ENCODE measurements at regions not wholly inside any gene's neighbourhood (a gene's known extent, or its start where the extent isn't known, plus 50 kb on each side); places are given as distances from the start of the nearest gene placed in this dataset.
"Not testable (repeated sequence)": the region's sequence is repeated elsewhere in the genome, so short reads cannot be mapped to it uniquely, and the experiment has no call there.

DNA sequence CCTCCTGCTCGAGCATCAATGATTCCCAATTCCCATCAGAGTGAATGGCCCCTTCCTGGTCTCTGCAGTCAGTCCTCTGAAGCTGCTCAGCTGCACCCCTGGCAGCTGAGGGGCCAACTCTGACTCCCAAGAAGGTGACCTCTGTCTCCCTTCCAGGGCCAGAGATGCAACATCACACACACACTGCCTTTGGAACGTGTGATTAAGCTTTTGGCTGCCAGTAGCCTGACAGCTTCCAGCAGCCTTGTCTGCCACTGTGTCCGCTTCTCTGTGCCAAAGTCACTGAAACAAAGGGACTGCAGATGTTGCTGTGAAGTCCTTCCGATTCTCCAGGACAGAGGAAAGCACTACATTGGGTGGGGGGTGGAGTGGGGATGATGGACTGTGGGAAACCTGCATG, 254.1 kb downstream of the CEP170 start:
- DNase-seq, result peak; percentile 22 to 62 (median 57)
- H3K27ac ChIP-seq (ENCODE audit: low read length), result not testable (repeated sequence)

DNA sequence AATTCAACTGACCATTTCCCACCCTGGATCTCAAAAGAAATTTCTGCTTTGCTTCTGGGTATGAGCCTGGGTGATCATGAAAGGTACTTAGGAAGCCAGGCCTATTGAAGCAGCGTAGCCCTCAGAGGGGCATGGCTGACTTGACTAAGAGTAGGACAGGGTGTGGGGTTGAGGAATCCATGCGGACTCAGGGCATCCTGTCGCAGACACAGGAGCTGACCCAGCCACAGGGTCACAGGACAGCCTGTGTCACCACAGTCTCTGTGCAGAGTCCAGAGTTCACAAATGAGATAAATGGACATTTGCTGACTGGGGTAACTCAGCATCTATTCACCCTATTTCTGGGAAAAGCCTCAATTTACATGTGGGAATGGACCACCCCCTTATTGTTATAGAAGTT, 262.3 kb downstream of the CEP170 start:
- H3K9me3 ChIP-seq (ENCODE audit: control insufficient read depth, low read length); ATAC-seq; H3K27me3 ChIP-seq (ENCODE audit: control insufficient read depth, insufficient read depth); intact Hi-C loops (cut with DNase I); H3K4me1 ChIP-seq (ENCODE audit: control insufficient read depth, insufficient read depth, low read length); H3K4me3 ChIP-seq (ENCODE audit: low read length); H3K27ac ChIP-seq (ENCODE audit: low read length); DNase-seq: not testable (repeated sequence)
- WGBS, result 76% methylated on average over 3 of the region's 3 CpGs

More for the DNA sequence above, 254.1 kb downstream of the CEP170 start:
- H3K4me3 ChIP-seq (ENCODE audit: low read length); H3K9me3 ChIP-seq (ENCODE audit: control insufficient read depth, low read length); ATAC-seq; H3K27me3 ChIP-seq (ENCODE audit: control insufficient read depth, insufficient read depth); intact Hi-C loops (cut with DNase I); H3K4me1 ChIP-seq (ENCODE audit: control insufficient read depth, insufficient read depth, low read length): not testable (repeated sequence)
- 16% methylated on average over 4 of the region's 4 CpGs for WGBS

DNA sequence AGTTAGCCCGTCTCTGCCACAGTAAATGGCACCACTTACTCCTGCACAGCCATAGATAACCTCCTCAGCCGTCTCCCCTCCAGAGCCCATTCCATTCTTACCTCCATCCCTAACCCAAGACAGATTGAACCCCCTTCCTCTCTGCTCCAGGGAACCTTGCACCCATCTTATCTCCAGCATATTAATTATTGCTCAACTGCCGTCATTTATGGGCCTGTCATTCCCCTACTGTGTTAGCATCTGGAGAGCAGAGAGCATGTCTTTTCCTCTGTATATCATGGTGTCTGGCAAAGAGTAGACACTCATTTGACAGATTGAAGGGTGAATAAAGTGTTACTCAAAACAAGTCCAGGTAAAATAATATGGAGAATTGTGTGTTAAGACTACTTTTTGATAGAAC, 270.0 kb downstream of the CEP170 start:
- H3K4me1 ChIP-seq (ENCODE audit: control insufficient read depth, insufficient read depth, low read length); H3K9me3 ChIP-seq (ENCODE audit: control insufficient read depth, low read length); H3K4me3 ChIP-seq (ENCODE audit: low read length); DNase-seq; ATAC-seq; intact Hi-C loops (cut with DNase I); H3K27ac ChIP-seq (ENCODE audit: low read length); H3K27me3 ChIP-seq (ENCODE audit: control insufficient read depth, insufficient read depth): not testable (repeated sequence)
- 82% methylated on average over 3 of the region's 3 CpGs for WGBS

DNA sequence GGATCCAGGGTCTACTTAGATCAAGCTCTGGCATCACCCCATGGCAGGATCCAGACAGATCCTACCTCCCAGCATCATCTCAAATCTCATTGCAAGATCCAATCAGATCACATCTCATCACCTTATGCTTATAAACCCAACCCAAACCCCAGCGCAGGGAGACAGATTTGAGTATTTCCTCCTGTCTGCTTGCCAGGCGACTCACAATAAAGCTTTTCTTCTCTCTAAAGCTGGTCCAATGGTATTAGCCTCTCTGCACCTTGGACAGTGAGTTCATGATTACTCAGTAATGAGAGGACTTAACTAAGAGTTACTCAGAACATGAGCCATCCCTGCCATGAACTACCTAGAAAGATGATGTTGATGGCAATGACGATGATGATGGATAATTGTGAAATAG, 281.7 kb downstream of the CEP170 start:
- 88% methylated on average over 3 of the region's 3 CpGs for WGBS
- H3K9me3 ChIP-seq (ENCODE audit: control insufficient read depth, low read length); intact Hi-C loops (cut with DNase I); H3K27me3 ChIP-seq (ENCODE audit: control insufficient read depth, insufficient read depth); ATAC-seq; DNase-seq; H3K4me1 ChIP-seq (ENCODE audit: control insufficient read depth, insufficient read depth, low read length); H3K27ac ChIP-seq (ENCODE audit: low read length); H3K4me3 ChIP-seq (ENCODE audit: low read length): not testable (repeated sequence)

DNA sequence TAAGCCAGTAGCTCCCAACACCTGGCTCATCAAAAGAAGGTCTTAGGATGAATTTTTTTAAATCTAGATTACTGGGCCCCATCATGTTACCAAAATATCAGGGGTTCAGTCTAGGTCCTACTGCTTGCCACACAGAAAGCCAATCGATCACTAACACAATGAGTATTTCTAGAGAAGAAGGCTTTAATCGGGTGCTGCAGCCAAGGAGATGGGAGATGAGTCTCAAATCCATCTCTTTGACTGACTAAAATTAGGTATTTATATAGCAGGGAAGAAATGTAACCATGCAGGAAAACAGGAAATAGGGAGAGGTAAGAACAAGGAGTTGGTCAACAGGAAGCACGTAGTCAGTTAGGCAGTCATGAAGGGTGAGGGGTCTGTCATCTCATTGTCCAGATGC, 288.2 kb downstream of the CEP170 start:
- no peak overlapping the region for H3K27ac ChIP-seq (ENCODE audit: low read length)
- no peaks in the 10 kb centered on the region for H3K9me3 ChIP-seq (ENCODE audit: control insufficient read depth, low read length)
- H3K4me1 ChIP-seq (ENCODE audit: control insufficient read depth, insufficient read depth, low read length), result no peaks in the 10 kb centered on the region
- no peak overlapping the region for H3K4me3 ChIP-seq (ENCODE audit: low read length)
- 87% methylated on average over 3 of the region's 3 CpGs for WGBS
- intact Hi-C loops (cut with DNase I), result no loop called here
- no peak for DNase-seq
- no peak for ATAC-seq
- H3K27me3 ChIP-seq (ENCODE audit: control insufficient read depth, insufficient read depth), result no peaks in the 10 kb centered on the region

DNA sequence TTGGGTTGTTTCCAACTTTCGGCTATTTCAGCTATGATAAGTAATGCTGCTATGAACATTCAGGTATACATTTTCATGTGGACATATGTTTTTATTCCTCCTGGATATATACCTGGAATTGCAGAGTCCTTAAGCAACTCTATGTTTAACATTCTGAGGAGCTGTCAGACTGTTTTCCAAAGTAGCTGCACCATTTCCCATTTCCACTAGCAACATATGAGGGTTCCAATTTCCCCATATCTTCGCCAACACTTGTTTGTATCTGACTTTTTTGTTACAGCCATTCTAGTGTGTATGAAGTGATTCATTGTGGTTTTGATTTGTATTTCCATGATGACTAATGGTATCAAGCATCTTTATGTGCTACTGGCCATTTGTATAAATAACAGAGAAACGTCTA, 295.7 kb downstream of the CEP170 start:
- H3K27me3 ChIP-seq (ENCODE audit: control insufficient read depth, insufficient read depth); H3K4me3 ChIP-seq (ENCODE audit: low read length); H3K27ac ChIP-seq (ENCODE audit: low read length); DNase-seq; H3K4me1 ChIP-seq (ENCODE audit: control insufficient read depth, insufficient read depth, low read length); intact Hi-C loops (cut with DNase I); ATAC-seq; H3K9me3 ChIP-seq (ENCODE audit: control insufficient read depth, low read length): not testable (repeated sequence)
- 56% methylated on average over 3 of the region's 3 CpGs for WGBS

DNA sequence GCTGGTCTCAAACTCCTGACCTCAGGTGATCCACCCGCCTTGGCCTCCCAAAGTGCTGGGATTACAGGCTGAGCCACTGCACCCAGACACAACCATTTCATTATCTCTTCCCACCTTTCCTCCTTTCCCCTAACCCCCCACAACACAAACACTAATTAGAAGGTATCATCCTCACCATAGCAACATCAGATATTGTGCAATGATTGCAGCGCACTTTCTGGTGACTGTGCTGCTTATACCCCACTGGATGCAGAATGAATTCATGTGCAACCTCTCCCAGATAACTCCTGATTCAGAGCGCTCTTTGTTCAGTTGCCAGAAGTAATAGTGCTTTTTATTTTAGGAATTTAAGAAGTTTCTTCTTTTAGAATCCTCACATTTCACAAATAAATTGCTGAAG, 300.1 kb downstream of the CEP170 start:
- 85% methylated on average over 3 of the region's 3 CpGs for WGBS
- H3K9me3 ChIP-seq (ENCODE audit: control insufficient read depth, low read length); ATAC-seq; DNase-seq; H3K27me3 ChIP-seq (ENCODE audit: control insufficient read depth, insufficient read depth); H3K27ac ChIP-seq (ENCODE audit: low read length); intact Hi-C loops (cut with DNase I); H3K4me1 ChIP-seq (ENCODE audit: control insufficient read depth, insufficient read depth, low read length); H3K4me3 ChIP-seq (ENCODE audit: low read length): not testable (repeated sequence)

DNA sequence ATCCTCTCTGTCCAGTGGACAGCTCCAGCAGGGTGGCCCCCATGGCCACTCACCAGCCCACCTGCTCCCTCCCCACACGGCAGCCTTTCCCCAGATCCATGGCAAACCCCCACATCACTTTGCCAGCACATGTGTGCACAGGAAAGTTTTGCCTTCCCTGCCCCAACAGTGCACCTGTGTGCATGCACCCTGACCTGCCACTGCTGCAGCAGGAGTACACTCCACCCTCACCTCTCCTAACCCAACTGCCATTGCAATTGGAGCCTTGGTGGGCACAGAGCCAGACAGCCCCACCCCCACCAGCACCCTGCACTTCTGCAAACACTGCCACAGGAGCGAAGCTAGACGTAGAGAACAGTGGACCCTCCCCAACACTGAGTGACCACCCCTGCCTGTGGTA, 308.9 kb downstream of the CEP170 start:
- no peak for DNase-seq
- no peaks in the 10 kb centered on the region for H3K4me1 ChIP-seq (ENCODE audit: control insufficient read depth, insufficient read depth, low read length)
- WGBS, result 77% methylated on average over 3 of the region's 3 CpGs
- intact Hi-C loops (cut with DNase I), result no loop called here
- no peaks in the 10 kb centered on the region for H3K27me3 ChIP-seq (ENCODE audit: control insufficient read depth, insufficient read depth)
- no peaks in the 10 kb centered on the region for H3K9me3 ChIP-seq (ENCODE audit: control insufficient read depth, low read length)
- H3K4me3 ChIP-seq (ENCODE audit: low read length), result no peak overlapping the region
- ATAC-seq, result no peak
- no peak overlapping the region for H3K27ac ChIP-seq (ENCODE audit: low read length)

DNA sequence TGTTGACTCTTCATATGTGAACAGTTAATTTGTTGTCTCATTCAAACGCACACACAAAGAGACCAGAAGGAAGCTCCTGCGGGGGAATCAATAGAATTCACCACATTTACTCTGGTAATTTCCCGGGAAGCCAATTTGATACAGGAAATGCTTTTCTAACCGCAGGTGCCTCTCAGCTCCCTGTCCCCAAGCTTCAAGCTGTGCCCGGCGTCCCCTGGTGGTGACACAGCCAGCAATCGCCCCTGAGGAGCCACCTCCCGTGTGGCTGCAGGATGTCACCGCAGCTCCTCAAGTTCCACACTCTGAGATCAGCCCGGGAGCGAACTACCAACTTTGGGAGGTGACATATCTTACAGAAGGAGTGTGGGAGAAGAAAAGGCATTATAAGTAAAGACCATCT, 318.4 kb downstream of the CEP170 start:
- intact Hi-C loops (cut with DNase I); ATAC-seq; H3K27me3 ChIP-seq (ENCODE audit: control insufficient read depth, insufficient read depth); H3K27ac ChIP-seq (ENCODE audit: low read length); H3K4me3 ChIP-seq (ENCODE audit: low read length); DNase-seq; H3K4me1 ChIP-seq (ENCODE audit: control insufficient read depth, insufficient read depth, low read length); H3K9me3 ChIP-seq (ENCODE audit: control insufficient read depth, low read length): not testable (repeated sequence)
- 37% methylated on average over 11 of the region's 11 CpGs for WGBS

DNA sequence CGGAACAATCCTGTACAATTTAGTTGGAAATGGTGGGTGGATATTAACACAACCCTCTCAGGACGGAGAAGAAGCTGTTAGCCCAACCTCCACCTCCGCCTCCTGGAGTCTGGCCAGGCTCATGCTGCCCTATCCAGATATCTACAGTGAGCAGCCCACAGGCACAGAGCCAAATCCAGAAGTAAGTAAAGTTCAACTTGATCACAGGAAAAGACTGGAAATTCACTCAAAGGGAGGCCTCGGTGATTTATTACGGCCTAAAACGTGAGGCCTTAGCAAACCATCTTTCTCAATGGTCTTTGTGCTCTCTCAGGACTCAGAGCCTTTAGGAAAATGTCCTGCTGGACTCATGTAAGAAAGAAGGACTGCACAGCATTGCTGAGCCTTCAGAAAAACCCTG, 330.4 kb downstream of the CEP170 start:
- intact Hi-C loops (cut with DNase I); H3K4me3 ChIP-seq (ENCODE audit: low read length); H3K9me3 ChIP-seq (ENCODE audit: control insufficient read depth, low read length); H3K27me3 ChIP-seq (ENCODE audit: control insufficient read depth, insufficient read depth); H3K4me1 ChIP-seq (ENCODE audit: control insufficient read depth, insufficient read depth, low read length); H3K27ac ChIP-seq (ENCODE audit: low read length): not testable (repeated sequence)
- peak; percentile 35 to 76 (median 69) for DNase-seq
- ATAC-seq, result peak; percentile 60
- whole genome bisulfite sequencing, result 20% methylated on average over 6 of the region's 6 CpGs

DNA sequence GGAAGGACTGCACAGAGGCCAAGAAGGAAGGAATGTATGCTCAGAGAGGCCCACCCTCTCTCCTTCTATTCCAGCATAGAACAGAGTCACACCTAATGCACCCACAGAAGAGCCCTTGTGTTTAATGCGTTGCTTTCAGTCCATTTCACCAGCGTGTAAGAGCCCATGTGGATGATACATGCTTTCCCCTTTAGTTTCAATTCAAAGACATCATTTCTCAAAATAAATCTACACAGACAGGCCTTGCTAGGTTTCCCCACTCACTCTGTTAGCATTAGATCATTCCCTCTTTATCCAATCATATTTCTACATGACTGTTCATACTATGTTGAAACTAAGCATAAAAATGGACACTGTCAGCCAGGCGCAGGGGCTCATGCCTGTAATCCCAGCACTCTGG, 331.5 kb downstream of the CEP170 start:
- H3K4me1 ChIP-seq (ENCODE audit: control insufficient read depth, insufficient read depth, low read length); H3K27ac ChIP-seq (ENCODE audit: low read length); H3K27me3 ChIP-seq (ENCODE audit: control insufficient read depth, insufficient read depth); H3K4me3 ChIP-seq (ENCODE audit: low read length); intact Hi-C loops (cut with DNase I); H3K9me3 ChIP-seq (ENCODE audit: control insufficient read depth, low read length); DNase-seq; ATAC-seq: not testable (repeated sequence)
- 96% methylated on average over 3 of the region's 3 CpGs for WGBS

DNA sequence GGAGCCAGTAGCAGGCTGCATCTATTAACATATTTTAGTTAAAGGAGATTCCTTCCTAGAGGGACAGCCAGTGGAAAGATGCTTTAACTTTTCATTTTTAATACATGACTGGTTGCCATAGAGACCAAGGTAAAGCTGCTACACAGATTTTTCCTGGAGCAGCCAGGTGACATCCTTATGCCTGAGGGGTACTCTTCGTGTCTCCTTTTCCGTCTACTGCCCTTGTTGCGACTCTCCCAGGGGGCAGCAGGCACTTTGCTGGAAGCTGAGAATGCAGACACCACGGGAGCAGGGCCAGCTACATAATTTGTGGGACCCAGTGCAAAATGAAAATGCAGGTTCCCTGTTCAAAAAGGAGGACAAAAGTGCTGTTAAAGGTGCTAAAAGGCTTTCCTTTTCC, 340.4 kb downstream of the CEP170 start:
- ATAC-seq; H3K27ac ChIP-seq (ENCODE audit: low read length); intact Hi-C loops (cut with DNase I); H3K4me1 ChIP-seq (ENCODE audit: control insufficient read depth, insufficient read depth, low read length); DNase-seq; H3K27me3 ChIP-seq (ENCODE audit: control insufficient read depth, insufficient read depth); H3K9me3 ChIP-seq (ENCODE audit: control insufficient read depth, low read length); H3K4me3 ChIP-seq (ENCODE audit: low read length): not testable (repeated sequence)
- 52% methylated on average over 4 of the region's 4 CpGs for WGBS

Measured in right cardiac atrium (tissue), 5 donors.